Activated CD4-positive, alpha-beta T cell treated with anti-CD3 and anti-CD28 coated beads for 48 hours (primary cell): ENCODE measurements at regions not wholly inside any gene's neighbourhood (a gene's known extent, or its start where the extent isn't known, plus 50 kb on each side); places are given as distances from the start of the nearest gene placed in this dataset.
"Not testable (repeated sequence)": the region's sequence is repeated elsewhere in the genome, so short reads cannot be mapped to it uniquely, and the experiment has no call there.

Experiments
- DNase-seq: peaks from one replicate; pipeline ENCODE4 v3.0.0-alpha.2; 2020

- no peak for DNase-seq
These were observed 313.2 kb downstream of the TFAP2A start for GRCh38 chr6:10101551-10102252.

DNA sequence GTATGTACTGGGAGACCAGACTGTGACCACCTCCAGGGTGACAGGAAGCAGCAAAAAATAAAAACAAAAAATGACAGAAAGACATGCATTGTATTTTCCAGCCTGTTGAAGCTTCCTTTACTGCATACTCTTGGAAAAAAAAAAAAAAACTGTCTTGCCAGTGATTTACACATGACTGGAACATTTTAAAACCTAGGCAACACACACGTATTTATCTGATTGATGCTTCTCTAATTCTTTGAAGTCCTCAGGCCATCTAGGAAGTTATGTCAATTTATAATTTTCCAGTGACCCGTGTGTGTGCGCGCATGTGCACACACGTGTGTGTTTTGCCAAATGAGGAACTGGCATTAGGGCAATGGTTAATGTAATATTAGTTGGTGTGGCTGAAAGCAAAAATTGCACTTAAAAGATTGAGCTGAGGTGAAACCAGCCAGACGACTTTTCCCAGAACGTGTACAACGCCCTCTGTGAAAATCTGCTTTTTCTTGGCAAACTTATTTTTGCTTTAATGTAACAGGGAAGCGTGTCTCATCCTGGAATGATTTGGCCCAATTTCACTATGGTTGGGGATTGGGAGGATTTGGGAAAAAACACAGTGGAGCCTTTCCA is 315.2 kb downstream of the TFAP2A start:
- no peak for DNase-seq

- DNase-seq: no peak
These were observed 315.9 kb downstream of the TFAP2A start for GRCh38 chr6:10098756-10099528.

- no peak for DNase-seq
These were observed 321.6 kb downstream of the TFAP2A start for GRCh38 chr6:10093282-10093681.

DNA sequence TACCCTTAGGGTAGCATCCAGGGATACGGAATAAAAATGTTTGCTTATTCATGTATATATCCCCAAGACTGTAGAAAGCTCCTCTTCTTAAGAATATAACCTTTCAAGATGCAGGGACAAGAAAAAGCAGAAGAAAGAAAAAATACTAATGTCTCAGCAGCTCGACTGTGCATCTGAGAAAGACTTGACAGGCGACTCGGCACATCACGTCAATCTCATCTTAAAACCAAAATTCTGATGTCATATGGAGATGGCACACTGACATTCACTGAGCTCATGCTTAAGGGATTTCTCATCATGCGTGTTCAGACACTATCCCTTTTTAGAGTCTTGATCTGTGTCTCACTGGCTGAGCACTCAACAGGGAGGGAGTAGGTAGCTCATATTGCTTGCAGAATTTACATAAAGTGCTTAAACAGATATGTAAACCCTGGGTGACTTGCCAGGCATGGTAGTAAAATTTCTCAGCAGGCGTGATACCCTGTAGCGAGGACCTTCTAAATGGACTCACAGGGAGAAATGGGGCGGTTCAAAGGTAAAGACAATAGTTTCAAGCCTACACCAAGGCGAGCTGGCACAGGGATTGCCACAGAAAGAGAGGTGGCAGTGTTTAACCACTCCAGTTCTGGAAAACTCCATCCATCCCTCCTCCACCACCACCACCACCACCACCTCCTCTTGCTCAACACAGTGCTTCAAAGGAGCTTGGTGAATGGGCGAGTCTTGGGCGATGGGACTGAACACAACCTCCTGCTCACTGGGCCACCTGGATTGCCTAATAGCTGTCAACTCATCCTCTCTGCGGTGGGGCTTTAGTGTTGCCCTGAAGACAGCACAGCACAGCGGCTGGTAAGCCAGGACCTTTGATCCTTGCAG is 330.5 kb downstream of the TFAP2A start:
- no peak for DNase-seq

GRCh38 chr6:10082385-10082784 is 332.5 kb downstream of the TFAP2A start:
- no peak for DNase-seq

GRCh38 chr6:10081957-10082356 is 332.9 kb downstream of the TFAP2A start:
- DNase-seq: no peak

DNA sequence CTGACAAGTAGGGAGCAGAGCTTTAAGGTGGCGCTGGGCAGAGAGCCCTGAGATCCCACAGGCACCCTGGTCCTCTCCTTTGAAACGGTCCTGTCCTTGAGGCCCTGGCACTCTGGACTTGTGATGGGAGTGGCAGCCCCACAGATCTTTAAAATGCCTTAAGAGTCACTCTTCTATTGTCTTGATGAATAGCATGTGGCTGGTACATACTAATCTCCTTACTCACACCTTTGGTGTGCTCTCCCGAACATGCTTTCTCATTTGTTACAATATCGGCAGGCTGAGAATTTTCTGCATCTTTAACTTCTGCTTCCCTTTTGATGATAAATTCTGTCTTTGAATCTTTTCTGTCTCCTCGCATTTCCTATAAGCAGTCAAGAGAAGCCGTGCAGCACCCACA is 333.8 kb downstream of the TFAP2A start:
- no peak for DNase-seq

DNA sequence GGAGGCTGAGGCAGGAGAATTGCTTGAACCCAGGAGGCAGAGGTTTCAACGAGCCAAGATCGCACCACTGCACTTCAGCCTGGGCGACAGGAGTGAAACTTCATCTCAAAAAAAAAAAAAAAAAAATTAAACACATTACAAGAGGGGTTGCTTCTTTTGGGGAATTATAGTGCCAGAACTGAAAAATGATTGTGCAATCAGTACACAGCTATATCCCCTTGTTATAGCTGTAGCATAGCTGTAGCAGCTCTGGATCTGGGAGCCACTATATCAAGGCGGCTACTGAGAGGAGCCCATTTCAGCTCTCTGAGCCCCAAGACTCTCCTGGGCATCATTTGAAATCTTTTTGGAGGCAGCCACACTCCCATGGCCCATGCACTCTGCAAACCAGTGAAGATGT is 334.3 kb downstream of the TFAP2A start:
- no peak for DNase-seq

- no peak for DNase-seq
These were observed 336.3 kb downstream of the TFAP2A start for GRCh38 chr6:10078581-10078980.

GRCh38 chr6:10074726-10075125 is 340.1 kb downstream of the TFAP2A start:
- not testable (repeated sequence) for DNase-seq

GRCh38 chr6:10073341-10073740 is 341.5 kb downstream of the TFAP2A start:
- DNase-seq: no peak

GRCh38 chr6:10071631-10072220 is 343.1 kb downstream of the TFAP2A start:
- no peak for DNase-seq

GRCh38 chr6:10060004-10060403 is 354.9 kb downstream of the TFAP2A start:
- no peak for DNase-seq

DNA sequence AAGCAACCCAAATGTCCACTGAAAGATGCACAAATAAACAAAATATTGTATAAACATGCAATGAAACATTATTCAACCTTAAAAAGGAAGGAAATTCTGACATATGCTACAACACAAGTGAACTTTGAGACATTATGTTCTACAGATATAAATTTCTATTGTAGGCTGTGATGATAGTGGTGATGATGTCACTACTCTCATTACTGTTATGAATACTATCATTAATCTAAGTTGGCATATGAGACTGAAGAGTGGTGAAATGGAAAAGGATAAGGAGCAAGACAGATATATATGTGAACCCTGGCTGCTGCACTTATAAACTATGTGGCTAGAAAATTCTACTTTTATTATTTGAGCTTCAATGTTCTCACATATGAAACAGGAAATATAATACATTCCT is 360.2 kb downstream of the TFAP2A start:
- no peak for DNase-seq

GRCh38 chr6:10051283-10051682 is 363.6 kb downstream of the TFAP2A start:
- DNase-seq: no peak

- DNase-seq: no peak
These were observed 366.2 kb downstream of the TFAP2A start for GRCh38 chr6:10048370-10049297.

- no peak for DNase-seq
These were observed 372.6 kb downstream of the TFAP2A start for GRCh38 chr6:10042280-10042679.

- no peak for DNase-seq
These were observed 381.5 kb downstream of the TFAP2A start for GRCh38 chr6:10033223-10033829.

DNA sequence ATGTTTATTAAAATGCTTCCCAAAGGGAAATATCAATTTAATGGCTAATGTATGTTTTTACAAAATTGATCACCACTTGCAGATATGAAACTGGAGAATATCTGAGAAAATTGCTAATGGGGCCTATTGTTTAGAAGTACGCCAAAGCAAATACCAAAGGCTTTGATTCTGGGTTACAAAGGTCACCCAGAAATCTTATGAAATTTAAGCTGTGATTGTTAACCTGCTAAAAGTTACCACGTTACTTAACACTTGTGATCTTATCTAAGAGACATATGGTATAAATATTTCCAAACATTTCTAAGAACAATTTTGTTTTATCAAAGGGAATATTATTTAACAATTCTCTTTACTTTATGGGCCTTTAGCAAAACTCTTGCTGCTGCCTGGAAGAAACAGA is 383.3 kb downstream of the TFAP2A start:
- DNase-seq: no peak

DNA sequence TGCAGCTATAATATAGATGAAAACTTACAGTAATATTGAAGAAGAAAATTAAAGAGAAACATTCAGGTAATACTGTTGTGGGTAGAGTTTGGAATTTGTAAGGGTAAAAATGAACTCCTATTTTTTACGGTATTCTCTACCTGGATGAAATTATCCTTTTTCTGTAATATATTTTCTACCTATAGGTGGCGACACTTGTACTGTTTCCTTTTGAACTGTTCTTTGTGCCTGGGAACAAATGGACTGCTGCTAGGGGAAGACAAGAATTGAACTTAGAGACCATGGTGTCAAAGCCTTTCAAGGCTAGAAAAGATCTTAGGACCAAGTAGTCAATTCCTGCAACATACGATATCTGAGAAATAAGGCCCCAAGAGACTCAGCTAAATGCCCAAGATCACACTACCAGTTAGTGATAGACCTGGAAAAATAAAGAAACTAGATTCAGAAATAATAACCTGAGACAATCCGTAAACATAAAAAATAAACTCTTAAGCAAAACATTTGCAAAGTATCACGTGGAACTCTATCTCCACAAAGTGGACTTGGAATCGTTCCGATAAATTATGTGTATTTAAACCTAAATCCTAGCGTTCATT is 383.8 kb downstream of the TFAP2A start:
- DNase-seq: no peak
